ENCODE measurements at regions not wholly inside any gene's neighbourhood (a gene's known extent, or its start where the extent isn't known, plus 50 kb on each side); places are given as distances from the start of the nearest gene placed in this dataset.

GRCh38 chr1:172717722-172718465, 59.0 kb downstream of the FASLG start:
- H3K9ac ChIP-seq (ENCODE audit: low read length), result no peak overlapping the region
- intact Hi-C loops (cut with micrococcal nuclease), result loop anchor here (5.0 kb wide), 1 partner anchor 186 kb away; the partner anchor contains the start of gene SUCO
- TF ChIP-seq TCF7L2 (IDR thresholded peaks at IDR 0.05; ENCODE audit: borderline replicate concordance, extremely low read depth, insufficient read depth, insufficient read length) (no peak), REST (IDR thresholded peaks at IDR 0.05; ENCODE audit: low read depth) (no peak), SP1 (IDR thresholded peaks at IDR 0.05; ENCODE audit: low read depth) (no peak), MAX (IDR thresholded peaks at IDR 0.05) (no peak), ZBTB33 (IDR thresholded peaks at IDR 0.05; ENCODE audit: extremely low read depth, insufficient replicate concordance, low read length) (no peak), EGR1 (IDR thresholded peaks at IDR 0.05; ENCODE audit: low read depth) (no peak), SIN3A (IDR thresholded peaks at IDR 0.05; ENCODE audit: low read depth) (no peak), CEBPB (IDR thresholded peaks at IDR 0.05; ENCODE audit: low read depth) (no peak), CTCF (IDR thresholded peaks at IDR 0.05 in 2 of 3, conservative IDR thresholded peaks at IDR 0.05 in 1 of 3; ENCODE audit: borderline replicate concordance in 1 of 3, insufficient read depth in 1 of 3, low read depth in 2 of 3, low read length in 2 of 3) (no peak), FOSL1 (IDR thresholded peaks at IDR 0.05; ENCODE audit: low read depth) (no peak), POLR2AphosphoS5 (IDR thresholded peaks at IDR 0.05; ENCODE audit: low read depth, low read length) (no peak), EZH2 (IDR thresholded peaks at IDR 0.05) (no peak), POLR2A (IDR thresholded peaks at IDR 0.05; ENCODE audit: borderline replicate concordance, extremely low read depth, insufficient read depth, insufficient read length) (no peak), ZFX (IDR thresholded peaks at IDR 0.05) (no peak), RAD21 (IDR thresholded peaks at IDR 0.05; ENCODE audit: low read depth) (no peak), ATF3 (IDR thresholded peaks at IDR 0.05) (no peak)
- no peaks in the 10 kb centered on the region for H3K36me3 ChIP-seq (ENCODE audit: control insufficient read depth in 1 of 2, insufficient read depth in 2 of 2, low read length in 2 of 2)
- no peaks in the 10 kb centered on the region for H3K79me2 ChIP-seq (ENCODE audit: insufficient read depth, low read length)
- no TSS peak for BruUV-seq (replicated peaks)
- no peak overlapping the region for H2AFZ ChIP-seq (ENCODE audit: low read depth, low read length, poor library complexity, severe bottlenecking)
- no peaks in the 10 kb centered on the region for H4K20me1 ChIP-seq (ENCODE audit: insufficient read depth)
- ATAC-seq, result no peak
- 0 out of 2 replicates have a peak, but pooled peaks cover 4% of the 10 kb centered on the region for H3K9me2 ChIP-seq (ENCODE audit: insufficient read depth)
- no peak overlapping the region for H3K27ac ChIP-seq (ENCODE audit: low read depth, low read length)
- ChIA-PET RAD21 (ENCODE audit: low non-redundant PET in 1 of 2, low total read pairs in 2 of 2, uncharacterized antibody in 2 of 2, unreplicated experiment in 2 of 2) (interaction anchor here in 1 of 2 experiments (0.6 kb wide), 1 partner anchor 266 kb away, joined by 3 read pairs; no protein-coding TSS in a partner anchor), POLR2A (no interaction called here), CTCF (interaction anchor here (1.2 to 1.9 kb wide), 2 partner anchors 108 to 715 kb away, joined by 3 to 8 read pairs; no protein-coding TSS in a partner anchor)
- no peaks in the 10 kb centered on the region for H3K9me3 ChIP-seq (ENCODE audit: control insufficient read depth in 1 of 2, insufficient read depth in 1 of 2, low read depth in 1 of 2, low read length in 2 of 2)
- no peaks in the 10 kb centered on the region for H3K4me1 ChIP-seq (ENCODE audit: control insufficient read depth in 1 of 2, insufficient read depth in 2 of 2, low read length in 2 of 2)
- no peak overlapping the region for H3K4me2 ChIP-seq (ENCODE audit: low read length)
- no peaks in the 10 kb centered on the region for H3K27me3 ChIP-seq (ENCODE audit: insufficient read depth, low read length)
- H3K4me3 ChIP-seq (replicated peaks in 1 of 2; ENCODE audit: low read depth in 1 of 2, low read length in 2 of 2), result no peak overlapping the region
- DNase-seq (ENCODE audit: low read depth, low spot score), result no peak
